ENCODE measurements at regions not wholly inside any gene's neighbourhood (a gene's known extent, or its start where the extent isn't known, plus 50 kb on each side); places are given as distances from the start of the nearest gene placed in this dataset.

GRCh38 chr4:111127841-111128240, 505.0 kb upstream of the PITX2 start:
- no peak for DNase-seq (ENCODE audit: insufficient read length, low spot score, missing footprints)
- H3K27ac ChIP-seq (ENCODE audit: low read depth, low read length): no peak overlapping the region
- H3K4me3 ChIP-seq (ENCODE audit: insufficient read depth, low read length): peak overlapping the region; percentile 48

GRCh38 chr4:111128327-111128726, 505.4 kb upstream of the PITX2 start:
- H3K4me1 ChIP-seq (ENCODE audit: insufficient read depth, low read length): no peaks in the 10 kb centered on the region
- peak overlapping the region; percentile 66 for H3K4me2 ChIP-seq (ENCODE audit: insufficient read depth, low read length)
- H4K20me1 ChIP-seq (ENCODE audit: insufficient read depth, low read length): no peaks in the 10 kb centered on the region
- H3K79me2 ChIP-seq (ENCODE audit: insufficient read depth, low read length): no peaks in the 10 kb centered on the region
- no peak for DNase-seq (ENCODE audit: insufficient read length, low spot score, missing footprints)
- no peaks in the 10 kb centered on the region for H3K36me3 ChIP-seq (ENCODE audit: insufficient read depth, low read length)
- no peak overlapping the region for H3K27ac ChIP-seq (ENCODE audit: low read depth, low read length)
- H3K4me3 ChIP-seq (ENCODE audit: insufficient read depth, low read length): peak overlapping the region; percentile 48
- H3K27me3 ChIP-seq (ENCODE audit: insufficient read depth, low read length): no peaks in the 10 kb centered on the region
- H2AFZ ChIP-seq (ENCODE audit: low read length): peak overlapping the region; percentile 89
- no peak for TF ChIP-seq CTCF (IDR thresholded peaks at IDR 0.05; ENCODE audit: extremely low read depth, low read depth, low read length)
- H3K9me3 ChIP-seq (ENCODE audit: low read depth, low read length): no peaks in the 10 kb centered on the region

More at GRCh38 chr4:111127841-111128240, 505.0 kb upstream of the PITX2 start:
- Histone ChIP-seq H3K79me2 (ENCODE audit: insufficient read depth, low read length) (no peaks in the 10 kb centered on the region), H3K36me3 (ENCODE audit: insufficient read depth, low read length) (no peaks in the 10 kb centered on the region), H3K4me1 (ENCODE audit: insufficient read depth, low read length) (no peaks in the 10 kb centered on the region), H3K27me3 (ENCODE audit: insufficient read depth, low read length) (no peaks in the 10 kb centered on the region), H2AFZ (ENCODE audit: low read length) (peak overlapping the region; percentile 89), H3K4me2 (ENCODE audit: insufficient read depth, low read length) (peak overlapping the region; percentile 66), H3K9me3 (ENCODE audit: low read depth, low read length) (no peaks in the 10 kb centered on the region), H4K20me1 (ENCODE audit: insufficient read depth, low read length) (no peaks in the 10 kb centered on the region)
- no peak for TF ChIP-seq CTCF (IDR thresholded peaks at IDR 0.05; ENCODE audit: extremely low read depth, low read depth, low read length)

- Histone ChIP-seq H3K4me3 (ENCODE audit: insufficient read depth, low read length) (no peak overlapping the region), H3K79me2 (ENCODE audit: insufficient read depth, low read length) (no peaks in the 10 kb centered on the region), H4K20me1 (ENCODE audit: insufficient read depth, low read length) (no peaks in the 10 kb centered on the region), H3K4me2 (ENCODE audit: insufficient read depth, low read length) (no peak overlapping the region), H2AFZ (ENCODE audit: low read length) (no peak overlapping the region), H3K36me3 (ENCODE audit: insufficient read depth, low read length) (no peaks in the 10 kb centered on the region), H3K9me3 (ENCODE audit: low read depth, low read length) (no peaks in the 10 kb centered on the region), H3K27me3 (ENCODE audit: insufficient read depth, low read length) (no peaks in the 10 kb centered on the region), H3K27ac (ENCODE audit: low read depth, low read length) (no peak overlapping the region), H3K4me1 (ENCODE audit: insufficient read depth, low read length) (no peaks in the 10 kb centered on the region)
- peak; percentile 46 for TF ChIP-seq CTCF (IDR thresholded peaks at IDR 0.05; ENCODE audit: extremely low read depth, low read depth, low read length)
- no peak for DNase-seq (ENCODE audit: insufficient read length, low spot score, missing footprints)
These were observed 513.6 kb upstream of the PITX2 start for GRCh38 chr4:111136438-111136837.

- Histone ChIP-seq H3K36me3 (ENCODE audit: insufficient read depth, low read length) (no peaks in the 10 kb centered on the region), H2AFZ (ENCODE audit: low read length) (no peak overlapping the region), H3K27ac (ENCODE audit: low read depth, low read length) (no peak overlapping the region), H3K9me3 (ENCODE audit: low read depth, low read length) (no peaks in the 10 kb centered on the region), H3K27me3 (ENCODE audit: insufficient read depth, low read length) (no peaks in the 10 kb centered on the region), H4K20me1 (ENCODE audit: insufficient read depth, low read length) (no peaks in the 10 kb centered on the region), H3K4me3 (ENCODE audit: insufficient read depth, low read length) (no peak overlapping the region), H3K4me1 (ENCODE audit: insufficient read depth, low read length) (no peaks in the 10 kb centered on the region), H3K79me2 (ENCODE audit: insufficient read depth, low read length) (no peaks in the 10 kb centered on the region), H3K4me2 (ENCODE audit: insufficient read depth, low read length) (no peak overlapping the region)
- no peak for DNase-seq (ENCODE audit: insufficient read length, low spot score, missing footprints)
- TF ChIP-seq CTCF (IDR thresholded peaks at IDR 0.05; ENCODE audit: extremely low read depth, low read depth, low read length): no peak
These were observed 514.1 kb upstream of the PITX2 start for GRCh38 chr4:111136967-111137366.

Data from osteoblast (primary cell).